CD14-positive monocyte (primary cell): ENCODE measurements at regions not wholly inside any gene's neighbourhood (a gene's known extent, or its start where the extent isn't known, plus 50 kb on each side); places are given as distances from the start of the nearest gene placed in this dataset.

ENCODE experiments used
- DNase-seq, 3 donors: peaks; one replicate each; pipeline ENCODE4 v3.0.0-alpha.2; 2011 to 2022
- H2AFZ ChIP-seq: 2 replicates; pipeline ENCODE4 v1.6.0; 2012; ENCODE audit warnings: mild to moderate bottlenecking, low read depth, low read length, inconsistent platforms; ENCODE audit not compliant: insufficient read depth, poor library complexity, severe bottlenecking
- H3K27ac ChIP-seq, 2 donors: 1 replicate in 1 of 2; 2 replicates in 1 of 2; pipeline ENCODE4 v1.5.1; 2012 to 2013; ENCODE audit warnings: low read length in 2 of 2, control low read depth in 1 of 2, inconsistent platforms in 1 of 2, low read depth in 1 of 2, mild to moderate bottlenecking in 1 of 2
- H3K27me3 ChIP-seq, 2 donors: one replicate each; pipeline versions ENCODE4 v1.6.0 to v1.6.1; 2011 to 2013; ENCODE audit warnings: low read length in 2 of 2; ENCODE audit not compliant: control insufficient read depth in 2 of 2, insufficient read depth in 2 of 2
- H3K36me3 ChIP-seq, 2 donors: replicated peaks in 1 of 2; 1 replicate in 1 of 2; 2 replicates in 1 of 2; pipeline versions ENCODE4 v1.5.1 to v1.6.1; 2012 to 2013; ENCODE audit warnings: low read length in 2 of 2, control low read depth in 1 of 2, inconsistent platforms in 1 of 2, mild to moderate bottlenecking in 1 of 2; ENCODE audit not compliant: insufficient read depth in 2 of 2, control insufficient read depth in 1 of 2
- H3K4me1 ChIP-seq, 2 donors: 1 replicate in 1 of 2; 2 replicates in 1 of 2; pipeline versions ENCODE4 v1.5.1 to v1.6.1; 2012 to 2013; ENCODE audit warnings: low read length in 2 of 2, control low read depth in 1 of 2, inconsistent platforms in 1 of 2, mild to moderate bottlenecking in 1 of 2, moderate library complexity in 1 of 2; ENCODE audit not compliant: insufficient read depth in 2 of 2, control insufficient read depth in 1 of 2
- H3K4me2 ChIP-seq: replicated peaks from 2 replicates; pipeline ENCODE3; 2012; ENCODE audit warnings: low read length, moderate library complexity, mild to moderate bottlenecking; ENCODE audit not compliant: poor library complexity, severe bottlenecking; ENCODE audit errors: extremely low read depth
- H3K4me3 ChIP-seq, 3 experiments: fragments of 200-600 bp in 1 of 3; sonication (generic) in 1 of 3; replicated peaks in 1 of 3; 1 replicate in 2 of 3; 2 replicates in 1 of 3; pipeline ENCODE4 v1.5.1; 2011 to 2013; ENCODE audit warnings: low read length in 3 of 3, mild to moderate bottlenecking in 3 of 3, control low read depth in 2 of 3, low read depth in 2 of 3, inconsistent platforms in 1 of 3, moderate library complexity in 1 of 3
- H3K79me2 ChIP-seq: 2 replicates; pipeline ENCODE4 v1.6.0; 2012; ENCODE audit warnings: mild to moderate bottlenecking, control low read depth, inconsistent platforms, low read length, moderate library complexity; ENCODE audit not compliant: insufficient read depth
- H3K9ac ChIP-seq: 2 replicates; pipeline ENCODE4 v1.6.0; 2017; ENCODE audit warnings: low read length, mild to moderate bottlenecking; ENCODE audit not compliant: insufficient read depth, poor library complexity, severe bottlenecking
- H3K9me3 ChIP-seq, 2 donors: replicated peaks in 1 of 2; 1 replicate in 1 of 2; 2 replicates in 1 of 2; pipeline versions ENCODE4 v1.5.1 to v1.6.1; 2012 to 2013; ENCODE audit warnings: low read length in 2 of 2, control low read depth in 1 of 2; ENCODE audit not compliant: control insufficient read depth in 1 of 2, insufficient read depth in 1 of 2
- H4K20me1 ChIP-seq: 2 replicates; pipeline ENCODE4 v1.6.0; 2012; ENCODE audit warnings: mild to moderate bottlenecking, low read length, control low read depth, moderate library complexity; ENCODE audit not compliant: insufficient read depth
- H3K27ac Mint-ChIP-seq, 7 donors: one replicate each; pipeline ENCODE4 v1.8.0; 2020; ENCODE audit warnings: mild to moderate bottlenecking in 7 of 7, mixed read lengths in 7 of 7, moderate library complexity in 6 of 7, inconsistent platforms in 2 of 7
- H3K27me3 Mint-ChIP-seq, 3 donors: one replicate each; pipeline ENCODE4 v1.8.0; 2021 to 2022; ENCODE audit warnings: low read depth in 3 of 3, mild to moderate bottlenecking in 3 of 3, mixed read lengths in 3 of 3, moderate library complexity in 3 of 3, inconsistent platforms in 1 of 3
- H3K36me3 Mint-ChIP-seq, 2 donors: one replicate each; pipeline ENCODE4 v1.8.0; 2020; ENCODE audit warnings: mixed read lengths in 2 of 2, inconsistent platforms in 1 of 2, mild to moderate bottlenecking in 1 of 2
- H3K4me1 Mint-ChIP-seq: one replicate; pipeline ENCODE4 v1.8.0; 2020; ENCODE audit warnings: mild to moderate bottlenecking, mixed read lengths
- H3K4me3 Mint-ChIP-seq, 2 donors: one replicate each; pipeline ENCODE4 v1.8.0; 2020; ENCODE audit warnings: mild to moderate bottlenecking in 2 of 2, mixed read lengths in 2 of 2, moderate library complexity in 1 of 2
- H3K9me3 Mint-ChIP-seq, 7 donors: one replicate each; pipeline ENCODE4 v1.8.0; 2020 to 2022; ENCODE audit warnings: mixed read lengths in 7 of 7, mild to moderate bottlenecking in 6 of 7, moderate library complexity in 6 of 7, inconsistent platforms in 2 of 7
- CTCF ChIP-seq: fragments of 200-600 bp; IDR thresholded peaks from one replicate; pipeline ENCODE4 v1.8.0; 2022; ENCODE audit warnings: antibody characterized with exemption, mild to moderate bottlenecking
- WGBS: methylation state at CpG from one replicate; pipeline ENCODE4 v1.1.5; 2013; ENCODE audit warnings: missing lambda C conversion rate; ENCODE audit not compliant: insufficient coverage; 5-methylcytosine and 5-hydroxymethylcytosine counted together
- intact Hi-C, 2 donors: fragments of 100-400 bp; cut with micrococcal nuclease; formaldehyde crosslinking; loops; one replicate each; pipeline versions ENCODE4 v1.15.0 to v1.15.1; 2023

GRCh38 chr11:131027491-131027890, 111.2 kb upstream of the SNX19 start:
- Mint-ChIP-seq H3K4me3 (no peak overlapping the region), H3K9me3 (peaks cover 0 to 2% (median 0%) of the 10 kb centered on the region in 7 donors), H3K27me3 (peaks cover 0 to 1% (median 0%) of the 10 kb centered on the region in 3 donors), H3K4me1 (no peaks in the 10 kb centered on the region), H3K27ac (no peak overlapping the region), H3K36me3 (no peaks in the 10 kb centered on the region)
- intact Hi-C loops = no loop called here
- Histone ChIP-seq H3K4me3 (no peak overlapping the region), H3K36me3 (no peaks in the 10 kb centered on the region), H3K27ac (no peak overlapping the region), H3K4me1 (no peaks in the 10 kb centered on the region), H3K79me2 (no peaks in the 10 kb centered on the region), H3K4me2 (no peak overlapping the region), H4K20me1 (no peaks in the 10 kb centered on the region), H2AFZ (no peak overlapping the region), H3K27me3 (no peaks in the 10 kb centered on the region), H3K9me3 (no peaks in the 10 kb centered on the region), H3K9ac (no peak overlapping the region)
- no peak for DNase-seq
- WGBS = 87% methylated on average over 2 of the region's 2 CpGs
- TF ChIP-seq CTCF = no peak

GRCh38 chr11:131033151-131033651, 116.9 kb upstream of the SNX19 start:
- Mint-ChIP-seq H3K4me3 (no peak overlapping the region), H3K36me3 (no peaks in the 10 kb centered on the region), H3K9me3 (peaks cover 0 to 3% (median 0%) of the 10 kb centered on the region in 7 donors), H3K4me1 (no peaks in the 10 kb centered on the region), H3K27ac (no peak overlapping the region), H3K27me3 (peaks cover 1 to 4% (median 1%) of the 10 kb centered on the region in 3 donors)
- no peak overlapping the region for H2AFZ ChIP-seq
- no peaks in the 10 kb centered on the region for H3K27me3 ChIP-seq
- H3K27ac ChIP-seq = no peak overlapping the region
- no peak for DNase-seq
- 49% methylated on average over 4 of the region's 5 CpGs for WGBS
- H3K36me3 ChIP-seq = no peaks in the 10 kb centered on the region
- no peaks in the 10 kb centered on the region for H3K79me2 ChIP-seq
- no peaks in the 10 kb centered on the region for H3K4me1 ChIP-seq
- H4K20me1 ChIP-seq = no peaks in the 10 kb centered on the region
- H3K9ac ChIP-seq = no peak overlapping the region
- H3K9me3 ChIP-seq = no peaks in the 10 kb centered on the region
- H3K4me2 ChIP-seq = no peak overlapping the region
- H3K4me3 ChIP-seq = no peak overlapping the region
- intact Hi-C loops = no loop called here
- no peak for TF ChIP-seq CTCF
